Loucy (cell line): ENCODE measurements at regions not wholly inside any gene's neighbourhood (a gene's known extent, or its start where the extent isn't known, plus 50 kb on each side); places are given as distances from the start of the nearest gene placed in this dataset.

Experiments
- H2AFZ ChIP-seq: fragments of 200-600 bp; sonication (generic); 2 replicates; pipeline ENCODE4 v1.6.0; 2016; ENCODE audit warnings: antibody characterized with exemption, mild to moderate bottlenecking, low read length, moderate library complexity
- H3F3A ChIP-seq: fragments of 200-600 bp; 2 replicates; pipeline ENCODE4 v1.6.0; 2016; ENCODE audit warnings: antibody characterized with exemption, low read depth, mild to moderate bottlenecking
- H3K27me3 ChIP-seq: fragments of 200-600 bp; sonication (generic); 2 replicates; pipeline ENCODE4 v1.6.1; 2014; ENCODE audit warnings: low read length, mild to moderate bottlenecking; ENCODE audit not compliant: insufficient read depth, poor library complexity, severe bottlenecking
- H3K36me3 ChIP-seq: fragments of 200-600 bp; sonication (generic); 2 replicates; pipeline ENCODE4 v1.6.1; 2016; ENCODE audit warnings: low read length; ENCODE audit not compliant: insufficient read depth
- H3K4me1 ChIP-seq: fragments of 200-600 bp; sonication (generic); 2 replicates; pipeline ENCODE4 v1.5.1; 2014; ENCODE audit warnings: low read length, mild to moderate bottlenecking; ENCODE audit not compliant: insufficient read depth, poor library complexity, severe bottlenecking
- H3K4me2 ChIP-seq: fragments of 200-600 bp; sonication (generic); 2 replicates; pipeline ENCODE4 v1.6.0; 2014; ENCODE audit warnings: antibody characterized with exemption, low read length, low read depth, mild to moderate bottlenecking; ENCODE audit not compliant: poor library complexity, severe bottlenecking
- H3K4me3 ChIP-seq: fragments of 200-600 bp; sonication (generic); 2 replicates; pipeline ENCODE4 v1.5.1; 2014; ENCODE audit warnings: low read length, mild to moderate bottlenecking, mixed read lengths; ENCODE audit not compliant: poor library complexity, severe bottlenecking
- H3K79me2 ChIP-seq: fragments of 200-600 bp; sonication (generic); 2 replicates; pipeline ENCODE4 v1.6.1; 2014; ENCODE audit warnings: low read length; ENCODE audit not compliant: insufficient read depth
- H3K9ac ChIP-seq: fragments of 200-600 bp; sonication (generic); 2 replicates; pipeline ENCODE4 v1.6.0; 2014; ENCODE audit warnings: mild to moderate bottlenecking, low read depth, low read length, moderate library complexity; ENCODE audit not compliant: poor library complexity, severe bottlenecking
- H3K9me2 ChIP-seq: fragments of 200-600 bp; sonication (generic); replicated peaks from 2 replicates; pipeline ENCODE4 v1.6.1; 2016; ENCODE audit warnings: low read depth, low read length, mixed read lengths
- H3K9me3 ChIP-seq: fragments of 200-600 bp; sonication (generic); 2 replicates; pipeline ENCODE4 v1.6.1; 2014; ENCODE audit warnings: mild to moderate bottlenecking, antibody characterized with exemption, low read length, low read depth; ENCODE audit not compliant: insufficient read depth
- H4K20me1 ChIP-seq: fragments of 200-600 bp; sonication (generic); 2 replicates; pipeline ENCODE4 v1.6.0; 2014; ENCODE audit warnings: antibody characterized with exemption, low read length, mild to moderate bottlenecking; ENCODE audit not compliant: insufficient read depth, poor library complexity, severe bottlenecking
- CTCF ChIP-seq: fragments of 200-600 bp; sonication (generic); conservative IDR thresholded peaks from 2 replicates; pipeline ENCODE4 v1.5.1; 2014; ENCODE audit warnings: mild to moderate bottlenecking, antibody characterized with exemption, low read length
- EZH2phosphoT487 ChIP-seq: fragments of 200-600 bp; IDR thresholded peaks from 2 replicates; pipeline ENCODE4 v1.6.1; 2018; ENCODE audit warnings: antibody characterized with exemption, mild to moderate bottlenecking, moderate library complexity, borderline replicate concordance

GRCh38 chr6:94588301-94588700 is 989.0 kb upstream of the MANEA start:
- no peaks in the 10 kb centered on the region for H3K36me3 ChIP-seq
- no peak overlapping the region for H3K4me2 ChIP-seq
- no peaks in the 10 kb centered on the region for H3K27me3 ChIP-seq
- no peaks in the 10 kb centered on the region for H3K4me1 ChIP-seq
- TF ChIP-seq CTCF (no peak), EZH2phosphoT487 (no peak)
- H3K9ac ChIP-seq: no peak overlapping the region
- no peaks in the 10 kb centered on the region for H3K79me2 ChIP-seq
- no peaks in the 10 kb centered on the region for H3K9me3 ChIP-seq
- H3K4me3 ChIP-seq: no peak overlapping the region
- no peaks in the 10 kb centered on the region for H3K9me2 ChIP-seq
- H3F3A ChIP-seq: no peaks in the 10 kb centered on the region
- H4K20me1 ChIP-seq: no peaks in the 10 kb centered on the region
- no peak overlapping the region for H2AFZ ChIP-seq

GRCh38 chr6:94584211-94584610 is 993.1 kb upstream of the MANEA start:
- no peak overlapping the region for H3K4me3 ChIP-seq
- no peaks in the 10 kb centered on the region for H3K36me3 ChIP-seq
- H3K9ac ChIP-seq: no peak overlapping the region
- H2AFZ ChIP-seq: no peak overlapping the region
- no peak overlapping the region for H3K4me2 ChIP-seq
- H3K9me3 ChIP-seq: no peaks in the 10 kb centered on the region
- no peaks in the 10 kb centered on the region for H3K4me1 ChIP-seq
- H3K79me2 ChIP-seq: no peaks in the 10 kb centered on the region
- H3K9me2 ChIP-seq: no peaks in the 10 kb centered on the region
- H3F3A ChIP-seq: no peaks in the 10 kb centered on the region
- H4K20me1 ChIP-seq: no peaks in the 10 kb centered on the region
- no peak for TF ChIP-seq CTCF
- TF ChIP-seq EZH2phosphoT487: no peak
- no peaks in the 10 kb centered on the region for H3K27me3 ChIP-seq

DNA sequence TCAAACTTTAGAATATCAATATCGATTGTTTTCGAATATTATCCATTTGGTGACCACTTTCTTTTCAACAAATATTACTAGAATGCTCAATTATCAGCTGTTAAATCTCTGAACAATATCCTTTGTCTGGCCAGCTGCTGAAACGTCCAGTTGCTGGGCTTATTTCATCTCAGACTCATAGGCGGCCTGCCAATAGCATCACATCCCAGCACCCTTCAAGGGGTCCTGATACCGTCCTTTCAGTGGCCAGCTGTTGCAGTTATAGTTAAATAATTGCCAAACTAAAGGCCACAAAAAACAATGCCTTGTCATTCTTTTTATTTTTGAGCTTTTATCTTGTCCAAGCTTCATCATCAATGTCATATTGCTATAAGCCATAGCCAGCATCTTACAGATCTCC is 1006.8 kb upstream of the MANEA start:
- Histone ChIP-seq H3K9me3 (no peaks in the 10 kb centered on the region), H3K4me2 (no peak overlapping the region), H3F3A (no peaks in the 10 kb centered on the region), H4K20me1 (no peaks in the 10 kb centered on the region), H3K36me3 (no peaks in the 10 kb centered on the region), H3K27me3 (no peaks in the 10 kb centered on the region), H2AFZ (no peak overlapping the region), H3K4me1 (no peaks in the 10 kb centered on the region), H3K9me2 (no peaks in the 10 kb centered on the region), H3K79me2 (no peaks in the 10 kb centered on the region), H3K9ac (no peak overlapping the region), H3K4me3 (no peak overlapping the region)
- TF ChIP-seq CTCF: no peak
- TF ChIP-seq EZH2phosphoT487: no peak
